Parathyroid adenoma (tissue), 2 donors: ENCODE measurements at regions not wholly inside any gene's neighbourhood (a gene's known extent, or its start where the extent isn't known, plus 50 kb on each side); places are given as distances from the start of the nearest gene placed in this dataset.
A peak's percentile ranks its signal among the peaks of the same experiment; 100 is the strongest.

ENCODE experiments used
- H2AFZ ChIP-seq: fragments of 300-600 bp; sonication (generic); one replicate; pipeline ENCODE4 v1.7.0; 2017; ENCODE audit warnings: antibody characterized with exemption, mild to moderate bottlenecking
- H3K27ac ChIP-seq: fragments of 300-600 bp; sonication (generic); one replicate; pipeline ENCODE4 v1.7.0; 2017
- H3K27me3 ChIP-seq: fragments of 300-600 bp; sonication (generic); one replicate; pipeline ENCODE4 v1.7.0; 2017; ENCODE audit warnings: low read length; ENCODE audit not compliant: control insufficient read depth, insufficient read depth
- H3K36me3 ChIP-seq: fragments of 300-600 bp; sonication (generic); one replicate; pipeline ENCODE4 v1.7.0; 2017; ENCODE audit warnings: low read length; ENCODE audit not compliant: control insufficient read depth, insufficient read depth
- H3K4me1 ChIP-seq: fragments of 300-600 bp; sonication (generic); one replicate; pipeline ENCODE4 v1.7.0; 2017; ENCODE audit warnings: control low read depth
- H3K4me2 ChIP-seq: fragments of 300-600 bp; sonication (generic); one replicate; pipeline ENCODE4 v1.7.0; 2017; ENCODE audit warnings: low read length
- H3K4me3 ChIP-seq: fragments of 300-600 bp; sonication (generic); one replicate; pipeline ENCODE4 v1.7.0; 2017; ENCODE audit warnings: low read depth, low read length
- H3K79me2 ChIP-seq: fragments of 300-600 bp; sonication (generic); one replicate; pipeline ENCODE4 v1.7.0; 2017; ENCODE audit warnings: control low read depth
- H3K9ac ChIP-seq: fragments of 300-600 bp; sonication (generic); one replicate; pipeline ENCODE4 v1.7.0; 2017; ENCODE audit warnings: mild to moderate bottlenecking
- H3K9me3 ChIP-seq: fragments of 300-600 bp; sonication (generic); one replicate; pipeline ENCODE4 v1.7.0; 2017; ENCODE audit warnings: low read length; ENCODE audit not compliant: control insufficient read depth
- TF ChIP-seq, protein P1 (sequence below): fragments of 300-600 bp; sonication (generic); IDR thresholded peaks from one replicate; pipeline ENCODE4 v1.7.0; 2017; ENCODE audit warnings: antibody characterized with exemption, mild to moderate bottlenecking
- donor health status: primary hyperparathyroidism.

DNA sequence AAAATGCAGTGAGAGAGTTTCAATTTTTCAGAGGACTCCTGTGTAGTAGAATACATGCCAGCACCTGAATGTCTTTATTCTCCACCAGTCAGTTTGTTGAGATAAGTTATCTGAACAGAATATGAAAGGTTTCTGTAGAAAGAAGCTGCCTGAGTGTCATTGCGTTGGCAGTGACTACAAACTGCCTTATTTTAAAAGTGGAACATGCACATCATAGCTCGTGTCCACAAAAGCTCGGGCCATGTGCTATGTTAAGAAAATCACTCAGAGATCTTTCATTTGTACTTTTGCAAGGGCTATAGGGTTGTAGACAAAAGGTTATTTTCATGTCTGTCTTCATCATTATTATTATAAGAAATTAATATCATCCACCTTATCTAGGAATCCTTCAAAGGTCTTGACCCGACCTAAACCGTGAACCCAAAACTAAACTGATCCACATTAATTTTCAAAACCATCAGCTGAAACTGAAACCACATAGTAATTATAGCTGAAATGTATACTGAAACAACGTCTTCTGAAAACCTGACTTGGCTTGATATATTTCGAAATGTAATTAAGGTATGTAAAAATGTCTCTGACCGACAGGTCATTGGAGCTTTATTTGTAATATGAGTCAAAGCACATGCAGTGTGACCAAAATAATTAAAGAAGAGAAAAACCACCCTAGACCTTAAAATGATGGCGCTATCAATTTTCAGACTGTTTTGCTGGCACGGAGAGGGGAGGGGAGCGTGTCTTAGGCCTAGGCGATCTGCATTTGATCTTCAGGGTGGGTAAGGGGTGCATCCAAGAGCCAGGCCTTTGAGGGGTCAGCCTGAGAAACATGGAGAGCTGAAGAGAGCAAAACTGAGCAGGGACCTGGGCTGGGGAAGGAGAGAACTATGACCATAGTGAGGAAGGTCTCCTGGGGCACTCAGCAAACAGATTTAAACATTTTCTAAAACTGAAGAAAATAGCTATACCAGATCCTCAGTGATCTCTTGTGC lies 232.1 kb downstream of the SOX11 start:
- no peak overlapping the region for H3K4me2 ChIP-seq
- no peaks in the 10 kb centered on the region for H3K9me3 ChIP-seq
- H3K4me3 ChIP-seq: no peak overlapping the region

DNA sequence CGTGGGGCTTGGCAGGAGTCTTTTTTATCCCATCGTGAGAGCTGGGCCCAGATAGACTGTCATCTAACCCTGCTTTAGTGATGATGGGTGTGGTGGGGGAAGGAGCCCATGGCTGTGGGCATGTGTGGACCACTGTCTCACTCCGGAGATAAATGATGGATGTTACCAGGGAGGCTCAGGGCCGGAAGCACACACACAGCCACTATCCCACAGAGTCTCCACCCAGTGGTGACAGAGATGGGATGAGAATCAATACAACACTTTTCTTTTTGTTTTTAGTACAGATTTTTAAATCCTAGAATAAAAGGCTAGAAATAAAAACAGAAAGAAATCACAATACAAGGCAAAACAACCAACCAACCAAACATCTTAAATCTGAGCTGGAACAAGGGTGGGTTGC lies 233.4 kb downstream of the SOX11 start:
- TF ChIP-seq, protein P1, sequence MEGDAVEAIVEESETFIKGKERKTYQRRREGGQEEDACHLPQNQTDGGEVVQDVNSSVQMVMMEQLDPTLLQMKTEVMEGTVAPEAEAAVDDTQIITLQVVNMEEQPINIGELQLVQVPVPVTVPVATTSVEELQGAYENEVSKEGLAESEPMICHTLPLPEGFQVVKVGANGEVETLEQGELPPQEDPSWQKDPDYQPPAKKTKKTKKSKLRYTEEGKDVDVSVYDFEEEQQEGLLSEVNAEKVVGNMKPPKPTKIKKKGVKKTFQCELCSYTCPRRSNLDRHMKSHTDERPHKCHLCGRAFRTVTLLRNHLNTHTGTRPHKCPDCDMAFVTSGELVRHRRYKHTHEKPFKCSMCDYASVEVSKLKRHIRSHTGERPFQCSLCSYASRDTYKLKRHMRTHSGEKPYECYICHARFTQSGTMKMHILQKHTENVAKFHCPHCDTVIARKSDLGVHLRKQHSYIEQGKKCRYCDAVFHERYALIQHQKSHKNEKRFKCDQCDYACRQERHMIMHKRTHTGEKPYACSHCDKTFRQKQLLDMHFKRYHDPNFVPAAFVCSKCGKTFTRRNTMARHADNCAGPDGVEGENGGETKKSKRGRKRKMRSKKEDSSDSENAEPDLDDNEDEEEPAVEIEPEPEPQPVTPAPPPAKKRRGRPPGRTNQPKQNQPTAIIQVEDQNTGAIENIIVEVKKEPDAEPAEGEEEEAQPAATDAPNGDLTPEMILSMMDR: no peak
- Histone ChIP-seq H3K4me1 (no peaks in the 10 kb centered on the region), H3K27ac (no peak overlapping the region), H3K9me3 (no peaks in the 10 kb centered on the region), H2AFZ (no peak overlapping the region), H3K79me2 (no peaks in the 10 kb centered on the region), H3K4me3 (no peak overlapping the region), H3K4me2 (no peak overlapping the region), H3K9ac (no peak overlapping the region), H3K36me3 (no peaks in the 10 kb centered on the region), H3K27me3 (no peaks in the 10 kb centered on the region)

More for the DNA sequence above, 232.1 kb downstream of the SOX11 start:
- Histone ChIP-seq H2AFZ (no peak overlapping the region), H3K36me3 (no peaks in the 10 kb centered on the region), H3K9ac (no peak overlapping the region), H3K27me3 (no peaks in the 10 kb centered on the region), H3K27ac (no peak overlapping the region), H3K4me1 (no peaks in the 10 kb centered on the region), H3K79me2 (no peaks in the 10 kb centered on the region)
- TF ChIP-seq, protein P1: no peak

DNA sequence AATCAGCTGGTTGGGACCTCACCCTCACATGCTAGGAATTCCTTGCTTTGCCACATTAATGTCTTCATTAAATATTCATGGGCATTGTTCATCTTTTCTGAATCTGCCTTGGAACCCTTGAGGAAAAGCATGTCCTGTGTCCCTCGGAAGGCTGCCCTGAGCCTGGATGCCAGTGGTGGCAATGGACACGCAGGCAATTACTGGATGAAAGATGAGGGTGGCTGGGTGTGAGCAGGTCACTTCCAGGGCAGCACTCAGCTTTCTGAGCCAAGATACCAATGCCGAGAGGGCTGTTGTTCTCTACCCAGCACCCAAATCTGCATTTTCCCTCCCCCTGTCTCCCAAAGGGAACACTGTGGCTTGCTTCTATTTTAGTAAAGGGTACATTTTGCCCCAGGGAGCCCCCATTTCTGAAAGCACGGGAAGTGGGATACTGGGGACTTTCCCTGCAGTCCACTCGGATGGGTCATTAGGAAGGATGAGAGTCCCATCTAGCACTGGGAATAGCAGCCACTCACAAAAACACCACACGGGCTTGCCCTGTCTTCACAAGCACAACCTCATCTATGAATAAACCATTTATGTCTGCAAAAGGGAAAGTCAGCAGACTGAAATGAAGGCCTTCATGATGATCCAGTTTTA lies 234.8 kb downstream of the SOX11 start:
- H3K4me1 ChIP-seq: no peaks in the 10 kb centered on the region
- TF ChIP-seq, protein P1: no peak
- H2AFZ ChIP-seq: no peak overlapping the region
- H3K79me2 ChIP-seq: no peaks in the 10 kb centered on the region
- no peaks in the 10 kb centered on the region for H3K36me3 ChIP-seq
- no peak overlapping the region for H3K9ac ChIP-seq
- no peak overlapping the region for H3K4me2 ChIP-seq
- H3K9me3 ChIP-seq: no peaks in the 10 kb centered on the region
- no peak overlapping the region for H3K27ac ChIP-seq
- H3K4me3 ChIP-seq: no peak overlapping the region
- H3K27me3 ChIP-seq: no peaks in the 10 kb centered on the region

DNA sequence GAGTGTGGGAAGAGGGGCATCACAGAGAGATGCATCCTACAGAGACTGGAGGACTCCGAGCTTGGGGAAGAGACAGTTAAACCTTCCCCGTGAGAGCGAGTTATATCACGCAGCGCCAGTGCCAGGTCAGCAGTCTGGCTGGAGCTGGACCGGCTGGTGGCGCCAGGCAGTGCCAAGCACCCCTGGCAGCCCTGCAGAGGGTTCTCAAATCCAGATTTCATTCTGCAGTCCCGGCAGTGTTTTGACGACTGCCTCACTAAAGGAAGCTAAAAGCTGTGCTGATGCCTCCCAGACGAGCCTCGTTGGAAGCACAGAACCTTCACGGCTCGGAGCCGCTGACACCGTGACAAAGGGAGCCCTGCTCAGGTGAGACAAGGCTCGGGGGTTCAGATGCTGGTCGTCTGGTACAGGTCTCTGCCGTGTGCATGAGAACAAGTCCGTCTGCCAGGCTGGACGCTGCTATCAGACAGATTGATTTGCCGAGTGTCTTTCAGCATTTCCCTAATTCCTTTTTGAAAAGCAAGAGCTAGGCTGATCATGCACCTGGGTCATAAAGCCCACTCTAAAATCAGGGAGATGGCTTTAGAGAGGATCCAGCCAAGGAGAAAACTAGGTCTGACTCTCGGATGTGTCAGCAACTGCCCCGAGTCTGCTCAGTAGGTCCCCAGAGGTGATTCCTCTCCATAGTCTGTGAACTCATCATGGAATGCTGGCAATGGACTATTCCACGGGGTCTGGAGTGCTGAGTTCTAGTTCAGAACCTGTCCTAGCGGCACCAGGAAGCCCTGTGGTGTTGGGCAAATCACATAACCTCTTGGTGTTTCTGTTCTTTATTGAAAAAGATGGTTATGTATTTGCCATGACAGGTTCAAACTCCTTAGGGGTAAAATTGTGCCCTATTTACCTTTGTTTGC lies 240.6 kb downstream of the SOX11 start:
- no peak overlapping the region for H3K9ac ChIP-seq
- no peaks in the 10 kb centered on the region for H3K4me1 ChIP-seq
- H3K4me3 ChIP-seq: no peak overlapping the region
- no peak overlapping the region for H2AFZ ChIP-seq
- no peaks in the 10 kb centered on the region for H3K36me3 ChIP-seq
- peak overlapping the region; percentile 12 for H3K4me2 ChIP-seq
- H3K9me3 ChIP-seq: no peaks in the 10 kb centered on the region
- no peak overlapping the region for H3K27ac ChIP-seq
- TF ChIP-seq, protein P1: no peak
- no peaks in the 10 kb centered on the region for H3K79me2 ChIP-seq
- H3K27me3 ChIP-seq: no peaks in the 10 kb centered on the region
